Endodermal cell (in vitro differentiated cells): ENCODE measurements at regions not wholly inside any gene's neighbourhood (a gene's known extent, or its start where the extent isn't known, plus 50 kb on each side); places are given as distances from the start of the nearest gene placed in this dataset.

ENCODE experiments used
- DNase-seq: peaks from one replicate; pipeline ENCODE4 v3.0.0-alpha.2; 2017
- H3K27ac ChIP-seq: 2 replicates; pipeline ENCODE4 v1.5.1; 2013; ENCODE audit warnings: mild to moderate bottlenecking, low read depth, low read length, moderate library complexity
- H3K27me3 ChIP-seq: 2 replicates; pipeline ENCODE4 v1.6.1; 2013; ENCODE audit warnings: mild to moderate bottlenecking, low read length, moderate library complexity; ENCODE audit not compliant: insufficient read depth, control insufficient read depth, poor library complexity, severe bottlenecking
- H3K36me3 ChIP-seq: 2 replicates; pipeline ENCODE4 v1.7.0; 2013; ENCODE audit warnings: mild to moderate bottlenecking, low read length, moderate library complexity; ENCODE audit not compliant: control insufficient read depth, insufficient read depth
- H3K4me1 ChIP-seq: one replicate; pipeline ENCODE4 v1.7.0; 2013; ENCODE audit warnings: low read length; ENCODE audit not compliant: control insufficient read depth, insufficient read depth
- H3K4me3 ChIP-seq: 2 replicates; pipeline ENCODE4 v1.5.1; 2013; ENCODE audit warnings: mild to moderate bottlenecking, low read length, moderate library complexity
- H3K9ac ChIP-seq: 2 replicates; pipeline ENCODE4 v1.6.1; 2013; ENCODE audit warnings: mild to moderate bottlenecking, low read length, moderate library complexity; ENCODE audit not compliant: poor library complexity, severe bottlenecking; ENCODE audit errors: extremely low read depth
- H3K9me3 ChIP-seq: 2 replicates; pipeline ENCODE4 v1.6.1; 2013; ENCODE audit warnings: mild to moderate bottlenecking, low read length, moderate library complexity; ENCODE audit not compliant: control insufficient read depth
- H3K27ac Mint-ChIP-seq: 2 replicates; pipeline ENCODE4 v1.8.0; 2020; ENCODE audit warnings: mixed read lengths
- H3K27me3 Mint-ChIP-seq: 2 replicates; pipeline ENCODE4 v1.8.0; 2021; ENCODE audit warnings: mild to moderate bottlenecking, mixed read lengths; ENCODE audit not compliant: insufficient read depth
- H3K36me3 Mint-ChIP-seq: 2 replicates; pipeline ENCODE4 v1.8.0; 2020; ENCODE audit warnings: low read depth, mixed read lengths
- H3K4me1 Mint-ChIP-seq: 2 replicates; pipeline ENCODE4 v1.8.0; 2020; ENCODE audit warnings: mixed read lengths
- H3K4me3 Mint-ChIP-seq: 2 replicates; pipeline ENCODE4 v1.8.0; 2020; ENCODE audit warnings: mild to moderate bottlenecking, moderate library complexity, mixed read lengths
- H3K9me3 Mint-ChIP-seq: 2 replicates; pipeline ENCODE4 v1.8.0; 2020; ENCODE audit warnings: mild to moderate bottlenecking, mixed read lengths
- CTCF ChIP-seq: fragments of 200-600 bp; sonication (generic); conservative IDR thresholded peaks from 2 replicates; pipeline ENCODE4 v1.5.0; 2021; ENCODE audit warnings: antibody characterized with exemption, mild to moderate bottlenecking
- WGBS, 2 experiments: methylation state at CpG; one replicate each; pipeline versions ENCODE4 v1.1.5 to v1.1.7; 2013; ENCODE audit warnings: missing lambda C conversion rate in 2 of 2, mixed read lengths in 1 of 2; ENCODE audit not compliant: insufficient coverage in 1 of 2, insufficient read length in 1 of 2; 5-methylcytosine and 5-hydroxymethylcytosine counted together

- H3K9me3 ChIP-seq: no peaks in the 10 kb centered on the region
- H3K27me3 ChIP-seq: no peaks in the 10 kb centered on the region
- no peak overlapping the region for H3K4me3 Mint-ChIP-seq
- DNase-seq: no peak
- no peaks in the 10 kb centered on the region for H3K36me3 ChIP-seq
- TF ChIP-seq CTCF: no peak
- H3K4me1 ChIP-seq: no peaks in the 10 kb centered on the region
- H3K27me3 Mint-ChIP-seq: no peaks in the 10 kb centered on the region
- 91 to 100% methylated on average over 2 to 6 of the region's 6 CpGs for WGBS, 2 experiments
- H3K4me3 ChIP-seq: no peak overlapping the region
- H3K27ac ChIP-seq: no peak overlapping the region
- H3K27ac Mint-ChIP-seq: no peak overlapping the region
- H3K4me1 Mint-ChIP-seq: no peaks in the 10 kb centered on the region
- H3K9me3 Mint-ChIP-seq: no peaks in the 10 kb centered on the region
- no peaks in the 10 kb centered on the region for H3K36me3 Mint-ChIP-seq
- no peak overlapping the region for H3K9ac ChIP-seq
These were observed 132.7 kb upstream of the RAP2B start for GRCh38 chr3:153029350-153029749.

- Histone ChIP-seq H3K9me3 (no peaks in the 10 kb centered on the region), H3K36me3 (no peaks in the 10 kb centered on the region), H3K9ac (no peak overlapping the region), H3K27me3 (no peaks in the 10 kb centered on the region), H3K27ac (no peak overlapping the region), H3K4me3 (no peak overlapping the region), H3K4me1 (no peaks in the 10 kb centered on the region)
- Mint-ChIP-seq H3K27me3 (no peaks in the 10 kb centered on the region), H3K9me3 (no peaks in the 10 kb centered on the region), H3K27ac (no peak overlapping the region), H3K4me3 (no peak overlapping the region), H3K36me3 (no peaks in the 10 kb centered on the region), H3K4me1 (no peaks in the 10 kb centered on the region)
- WGBS, 2 experiments: 100% methylated on average over 1 of the region's 1 CpG; no CpG with 5 or more reads in 1 of the 2 experiments
- no peak for TF ChIP-seq CTCF
- DNase-seq: no peak
These were observed 129.1 kb upstream of the RAP2B start for GRCh38 chr3:153032891-153033290.

GRCh38 chr3:153036846-153037245 lies 125.2 kb upstream of the RAP2B start:
- Histone ChIP-seq H3K27me3 (no peaks in the 10 kb centered on the region), H3K4me1 (no peaks in the 10 kb centered on the region), H3K27ac (no peak overlapping the region), H3K9ac (no peak overlapping the region), H3K4me3 (no peak overlapping the region), H3K36me3 (no peaks in the 10 kb centered on the region), H3K9me3 (no peaks in the 10 kb centered on the region)
- Mint-ChIP-seq H3K9me3 (no peaks in the 10 kb centered on the region), H3K27me3 (no peaks in the 10 kb centered on the region), H3K4me3 (no peak overlapping the region), H3K27ac (no peak overlapping the region), H3K36me3 (no peaks in the 10 kb centered on the region), H3K4me1 (no peaks in the 10 kb centered on the region)
- TF ChIP-seq CTCF: no peak
- WGBS, 2 experiments: 83 to 89% methylated on average over 1 to 2 of the region's 2 CpGs
- DNase-seq: no peak
